ENCODE measurements at regions not wholly inside any gene's neighbourhood (a gene's known extent, or its start where the extent isn't known, plus 50 kb on each side); places are given as distances from the start of the nearest gene placed in this dataset.
"Not testable (repeated sequence)": the region's sequence is repeated elsewhere in the genome, so short reads cannot be mapped to it uniquely, and the experiment has no call there.

- DNase-seq (ENCODE audit: low spot score) = no peak
These were observed 53.5 kb downstream of the TEX51 start for GRCh38 chr2:126952216-126952615.

GRCh38 chr2:126953483-126953882 lies 54.8 kb downstream of the TEX51 start:
- DNase-seq (ENCODE audit: low spot score) = no peak

GRCh38 chr2:126954831-126955230 lies 56.1 kb downstream of the TEX51 start:
- DNase-seq (ENCODE audit: low spot score) = no peak

GRCh38 chr2:126956773-126957172 lies 58.1 kb downstream of the TEX51 start:
- DNase-seq (ENCODE audit: low spot score) = not testable (repeated sequence)

GRCh38 chr2:126963390-126963789 lies 64.7 kb downstream of the TEX51 start:
- DNase-seq (ENCODE audit: low spot score) = no peak

GRCh38 chr2:126966601-126967000 lies 67.9 kb downstream of the TEX51 start:
- DNase-seq (ENCODE audit: low spot score) = no peak

GRCh38 chr2:126970583-126970982 lies 71.9 kb downstream of the TEX51 start:
- no peak for DNase-seq (ENCODE audit: low spot score)

- DNase-seq (ENCODE audit: low spot score) = no peak
These were observed 72.4 kb downstream of the TEX51 start for GRCh38 chr2:126971162-126971480.

GRCh38 chr2:126971481-126972278 lies 73.0 kb downstream of the TEX51 start:
- DNase-seq (ENCODE audit: low spot score) = peak; percentile 50

- no peak for DNase-seq (ENCODE audit: low spot score)
These were observed 73.6 kb downstream of the TEX51 start for GRCh38 chr2:126972279-126972626.

GRCh38 chr2:126973745-126974144 lies 75.1 kb downstream of the TEX51 start:
- no peak for DNase-seq (ENCODE audit: low spot score)

GRCh38 chr2:126975671-126976655 lies 77.3 kb downstream of the TEX51 start:
- DNase-seq (ENCODE audit: low spot score) = no peak

- no peak for DNase-seq (ENCODE audit: low spot score)
These were observed 78.1 kb downstream of the TEX51 start for GRCh38 chr2:126976721-126977328.

- no peak for DNase-seq (ENCODE audit: low spot score)
These were observed 79.6 kb downstream of the TEX51 start for GRCh38 chr2:126978333-126978732.

GRCh38 chr2:126979039-126980003 lies 80.6 kb downstream of the TEX51 start:
- no peak for DNase-seq (ENCODE audit: low spot score)

- DNase-seq (ENCODE audit: low spot score) = no peak
These were observed 82.8 kb downstream of the TEX51 start for GRCh38 chr2:126981476-126981875.

GRCh38 chr2:126982935-126983334 lies 84.2 kb downstream of the TEX51 start:
- no peak for DNase-seq (ENCODE audit: low spot score)

GRCh38 chr2:126986631-126987187 lies 88.0 kb downstream of the TEX51 start:
- DNase-seq (ENCODE audit: low spot score) = no peak

GRCh38 chr2:126988482-126988881 lies 89.8 kb downstream of the TEX51 start:
- no peak for DNase-seq (ENCODE audit: low spot score)

GRCh38 chr2:126989064-126989463 lies 90.4 kb downstream of the TEX51 start:
- DNase-seq (ENCODE audit: low spot score) = not testable (repeated sequence)

GRCh38 chr2:126990200-126990599 lies 91.5 kb downstream of the TEX51 start:
- no peak for DNase-seq (ENCODE audit: low spot score)

All from H4 (cell line).